Coronary artery (tissue), 2 donors: ENCODE measurements at regions not wholly inside any gene's neighbourhood (a gene's known extent, or its start where the extent isn't known, plus 50 kb on each side); places are given as distances from the start of the nearest gene placed in this dataset.
A peak's percentile ranks its signal among the peaks of the same experiment; 100 is the strongest.
"Not testable (repeated sequence)": the region's sequence is repeated elsewhere in the genome, so short reads cannot be mapped to it uniquely, and the experiment has no call there.

ENCODE experiments used
- DNase-seq: peaks from one replicate; pipeline ENCODE4 v3.0.0-alpha.2; 2017; ENCODE audit warnings: low spot score
- H3K27ac ChIP-seq, 2 donors: fragments of 200-600 bp; sonication (generic); one replicate each; pipeline ENCODE4 v1.5.1; 2016 to 2019
- H3K4me3 ChIP-seq: fragments of 200-600 bp; sonication (generic); 2 replicates; pipeline ENCODE4 v1.5.1; 2016; ENCODE audit warnings: mild to moderate bottlenecking, moderate library complexity
- CTCF ChIP-seq: fragments of 200-600 bp; sonication (generic); IDR thresholded peaks from one replicate; pipeline ENCODE4 v1.5.1; 2019; ENCODE audit warnings: antibody characterized with exemption

GRCh38 chr1:168469690-168470089 lies 74.1 kb downstream of the XCL2 start:
- DNase-seq, result peak; percentile 79
- no peak overlapping the region for H3K4me3 ChIP-seq
- peak overlapping the region; percentile 26 for H3K27ac ChIP-seq
- no peak for TF ChIP-seq CTCF

GRCh38 chr1:168468822-168469221 lies 75.0 kb downstream of the XCL2 start:
- H3K27ac ChIP-seq, result no peak overlapping the region
- no peak overlapping the region for H3K4me3 ChIP-seq
- TF ChIP-seq CTCF, result no peak

GRCh38 chr1:168468042-168468809 lies 75.6 kb downstream of the XCL2 start:
- Histone ChIP-seq H3K27ac (peak overlapping the region in 1 of 2 donors; percentile 15), H3K4me3 (no peak overlapping the region)
- no peak for DNase-seq
- no peak for TF ChIP-seq CTCF

More at GRCh38 chr1:168468822-168469221, 75.0 kb downstream of the XCL2 start:
- no peak for DNase-seq

- no peak for TF ChIP-seq CTCF
- DNase-seq, result no peak
- Histone ChIP-seq H3K27ac (no peak overlapping the region), H3K4me3 (no peak overlapping the region)
Measured at GRCh38 chr1:168467452-168467851, 76.3 kb downstream of the XCL2 start.

GRCh38 chr1:168466714-168467131 lies 77.1 kb downstream of the XCL2 start:
- peak overlapping the region in 1 of 2 donors; percentile 24 for H3K27ac ChIP-seq
- DNase-seq, result no peak
- H3K4me3 ChIP-seq, result no peak overlapping the region
- TF ChIP-seq CTCF, result no peak

GRCh38 chr1:168466092-168466713 lies 77.6 kb downstream of the XCL2 start:
- no peak for TF ChIP-seq CTCF
- Histone ChIP-seq H3K4me3 (no peak overlapping the region), H3K27ac (peak overlapping the region in 1 of 2 donors; percentile 24)
- DNase-seq, result no peak

- not testable (repeated sequence) for H3K27ac ChIP-seq, DNase-seq, H3K4me3 ChIP-seq
Measured at GRCh38 chr1:168461108-168461507, 82.7 kb downstream of the XCL2 start.

- H3K27ac ChIP-seq, DNase-seq, H3K4me3 ChIP-seq: not testable (repeated sequence)
Measured at GRCh38 chr1:168457296-168457695, 86.5 kb downstream of the XCL2 start.
